Aorta (tissue), 5 donors: ENCODE measurements at regions not wholly inside any gene's neighbourhood (a gene's known extent, or its start where the extent isn't known, plus 50 kb on each side); places are given as distances from the start of the nearest gene placed in this dataset.
A peak's percentile ranks its signal among the peaks of the same experiment; 100 is the strongest.

ENCODE experiments used
- ATAC-seq: fragments of 200-7000 bp; cut with Tn5 transposase; one replicate; pipeline ENCODE4 v1.9.1; 2022; ENCODE audit warnings: moderate library complexity; ENCODE audit not compliant: low FRiP score
- DNase-seq, 2 donors: peaks; one replicate each; pipeline ENCODE4 v3.0.0-alpha.2; 2020
- H3K27ac ChIP-seq, 2 donors: one replicate each; pipeline ENCODE4 v1.5.1; 2013; ENCODE audit warnings: low read length in 2 of 2, mild to moderate bottlenecking in 2 of 2, moderate library complexity in 2 of 2, control low read depth in 1 of 2, inconsistent platforms in 1 of 2, low read depth in 1 of 2
- H3K27me3 ChIP-seq, 2 donors: one replicate each; pipeline ENCODE4 v1.6.1; 2013; ENCODE audit warnings: control low read depth in 1 of 2, low read length in 1 of 2, mild to moderate bottlenecking in 1 of 2, moderate library complexity in 1 of 2; ENCODE audit not compliant: insufficient read depth in 2 of 2, control insufficient read depth in 1 of 2
- H3K36me3 ChIP-seq, 2 donors: one replicate each; pipeline ENCODE4 v1.6.1; 2013; ENCODE audit warnings: control low read depth in 1 of 2, low read length in 1 of 2, mild to moderate bottlenecking in 1 of 2; ENCODE audit not compliant: insufficient read depth in 2 of 2, control insufficient read depth in 1 of 2
- H3K4me1 ChIP-seq, 2 donors: one replicate each; pipeline ENCODE4 v1.6.1; 2013; ENCODE audit warnings: low read length in 2 of 2, control low read depth in 1 of 2, mild to moderate bottlenecking in 1 of 2, moderate library complexity in 1 of 2; ENCODE audit not compliant: insufficient read depth in 2 of 2, control insufficient read depth in 1 of 2
- H3K4me3 ChIP-seq, 2 donors: one replicate each; pipeline ENCODE4 v1.5.1; 2013; ENCODE audit warnings: low read length in 2 of 2, control low read depth in 1 of 2, mild to moderate bottlenecking in 1 of 2
- H3K9me3 ChIP-seq: one replicate; pipeline ENCODE4 v1.6.1; 2013; ENCODE audit warnings: mild to moderate bottlenecking, low read length; ENCODE audit not compliant: control insufficient read depth
- WGBS, 2 donors: extraction: QIAGEN DNeasy Blood & Tissue Kit; methylation state at CpG; one replicate each; pipeline ENCODE4 v1.1.7; 2013; 5-methylcytosine and 5-hydroxymethylcytosine counted together
- intact Hi-C, 2 donors: fragments of 100-400 bp; cut with DNase I; formaldehyde crosslinking; loops; one replicate each; pipeline versions ENCODE4 v1.14.2 to v1.15.0; 2022
- donor health status: healthy with polysubstance abuse.
- donor health status: Bipolar disorder and iron deficiency.
- donor health status: DM: no; HTN: no; CAD: no.
- donor health status: DM: no; HTN: no; CAD: no.
- donor health status: DM: yes; HTN: yes; CAD: no.

DNA sequence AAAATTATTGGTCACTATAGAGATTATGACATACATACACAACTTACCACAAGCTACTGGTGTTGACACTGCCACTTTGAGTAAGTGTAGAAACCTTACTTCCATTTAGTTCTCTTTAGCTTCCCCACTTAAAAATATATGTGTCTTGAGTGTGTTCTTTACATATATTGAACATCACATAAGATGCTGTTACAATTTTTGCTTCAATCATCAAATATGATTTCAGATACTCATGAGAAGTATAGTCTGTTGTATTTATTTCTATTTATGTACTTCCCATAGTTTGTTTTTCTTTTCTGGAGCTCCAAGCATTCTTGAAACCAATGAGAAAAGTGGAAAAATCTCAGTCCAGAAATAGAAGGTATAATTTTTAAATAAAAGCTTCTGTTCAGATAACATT lies 102.7 kb upstream of the SDK1 start:
- ATAC-seq = no peak
- intact Hi-C loops = no loop called here
- no peaks in the 10 kb centered on the region for H3K36me3 ChIP-seq

DNA sequence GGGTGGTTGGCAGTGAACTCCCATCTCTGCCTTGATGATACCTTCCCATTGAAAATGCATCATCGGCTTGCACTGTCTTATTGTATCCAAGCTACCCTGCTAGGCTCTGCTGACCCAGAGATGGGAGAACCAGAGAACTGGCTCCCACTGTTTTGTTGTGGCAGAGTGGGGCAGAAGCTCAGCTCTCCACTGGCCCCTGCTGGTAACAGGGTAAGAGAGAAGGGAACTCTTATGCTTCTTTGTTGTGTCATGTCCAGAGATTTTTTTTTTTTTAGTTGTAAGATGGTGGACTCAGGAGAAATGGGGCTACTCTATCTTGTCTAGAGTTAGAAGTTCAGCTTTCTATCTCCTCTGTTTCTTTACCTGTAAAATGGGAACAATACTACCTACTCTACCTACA lies 100.5 kb upstream of the SDK1 start:
- ATAC-seq (no peak), DNase-seq (no peak)
- Histone ChIP-seq H3K36me3 (no peaks in the 10 kb centered on the region), H3K4me3 (no peak overlapping the region), H3K9me3 (no peaks in the 10 kb centered on the region), H3K4me1 (no peaks in the 10 kb centered on the region), H3K27me3 (no peaks in the 10 kb centered on the region), H3K27ac (no peak overlapping the region)
- intact Hi-C loops = no loop called here
- 99 to 100% methylated on average over 1 of the region's 1 CpG for WGBS, 2 donors

More for the DNA sequence above, 102.7 kb upstream of the SDK1 start:
- no peak overlapping the region for H3K4me3 ChIP-seq
- no peak for DNase-seq
- H3K9me3 ChIP-seq = peaks cover 2% of the 10 kb centered on the region
- H3K4me1 ChIP-seq = no peaks in the 10 kb centered on the region
- no peak overlapping the region for H3K27ac ChIP-seq
- no peaks in the 10 kb centered on the region for H3K27me3 ChIP-seq

DNA sequence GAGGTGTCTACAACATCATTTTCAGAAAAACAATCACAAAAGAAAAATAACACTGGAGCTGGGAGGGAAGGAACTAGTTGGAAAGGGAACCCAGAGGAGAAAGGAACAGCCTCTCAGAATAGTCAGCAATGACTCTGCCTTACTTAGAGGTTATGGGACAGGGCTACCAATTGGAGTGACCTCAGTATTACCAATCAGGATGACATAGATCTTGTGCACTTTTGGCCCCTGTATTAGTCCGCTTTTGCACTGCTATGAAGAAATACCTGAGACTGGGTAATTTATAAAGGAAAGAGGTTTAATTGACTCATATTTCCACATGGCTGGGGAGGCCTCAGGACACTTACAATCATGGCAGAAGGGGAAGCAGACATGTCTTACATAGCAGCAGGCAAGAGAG lies 99.7 kb upstream of the SDK1 start:
- no peak for ATAC-seq
- intact Hi-C loops = no loop called here

DNA sequence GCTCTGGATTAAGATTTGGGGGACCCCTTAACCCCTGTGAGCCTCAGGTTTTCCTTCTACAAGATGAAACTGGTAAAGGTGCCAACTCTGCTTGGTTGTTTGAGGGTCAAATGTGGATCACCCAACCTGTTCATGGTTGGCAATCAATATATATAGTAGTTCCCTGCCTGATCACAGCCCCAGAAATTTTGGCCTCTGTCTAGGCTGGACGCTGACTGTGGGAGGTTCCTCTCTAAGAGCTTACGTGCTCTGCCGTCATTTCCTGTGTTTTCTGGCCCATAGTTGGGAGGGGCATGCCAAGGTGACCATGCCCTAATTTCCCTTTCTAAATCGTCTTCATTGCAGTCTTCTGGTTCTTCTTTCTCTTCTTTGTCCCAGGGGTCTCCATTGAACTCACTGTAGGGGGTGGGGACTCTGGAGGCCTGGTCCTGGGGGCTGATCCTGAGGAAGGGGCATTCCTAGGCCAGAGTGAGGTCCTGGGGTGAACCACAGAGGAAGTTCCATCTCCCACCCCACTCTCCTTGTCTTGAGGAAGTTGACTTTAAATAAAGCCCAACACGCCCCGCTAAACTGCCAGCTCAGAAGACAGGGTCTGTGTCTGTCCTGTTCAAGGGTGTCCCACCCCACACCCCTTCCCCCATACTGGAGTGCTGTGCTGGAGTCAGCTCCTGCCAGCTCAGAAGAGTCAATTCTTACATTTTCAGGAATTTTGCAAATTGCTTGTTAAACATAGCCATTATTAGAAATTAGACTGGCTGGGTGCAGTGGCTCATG lies 98.9 kb upstream of the SDK1 start:
- 48 to 52% methylated on average over 6 of the region's 6 CpGs for WGBS, 2 donors
- no peak overlapping the region for H3K27ac ChIP-seq
- no peak for DNase-seq
- H3K27me3 ChIP-seq = no peaks in the 10 kb centered on the region
- H3K4me3 ChIP-seq = no peak overlapping the region
- intact Hi-C loops = no loop called here
- H3K36me3 ChIP-seq = no peaks in the 10 kb centered on the region
- no peaks in the 10 kb centered on the region for H3K4me1 ChIP-seq
- no peaks in the 10 kb centered on the region for H3K9me3 ChIP-seq
- no peak for ATAC-seq

More for the DNA sequence above, 99.7 kb upstream of the SDK1 start:
- Histone ChIP-seq H3K9me3 (no peaks in the 10 kb centered on the region), H3K27ac (no peak overlapping the region), H3K4me3 (no peak overlapping the region), H3K36me3 (no peaks in the 10 kb centered on the region), H3K27me3 (no peaks in the 10 kb centered on the region), H3K4me1 (no peaks in the 10 kb centered on the region)
- no peak for DNase-seq
- 55 to 94% methylated on average over 1 of the region's 1 CpG for WGBS, 2 donors

- no peaks in the 10 kb centered on the region for H3K4me1 ChIP-seq
- 89% methylated on average over 6 of the region's 6 CpGs for whole genome bisulfite sequencing, 2 donors
- intact Hi-C loops = no loop called here
- H3K9me3 ChIP-seq = no peaks in the 10 kb centered on the region
- no peak overlapping the region for H3K4me3 ChIP-seq
- ATAC-seq (no peak), DNase-seq (no peak)
- H3K27me3 ChIP-seq = no peaks in the 10 kb centered on the region
- no peak overlapping the region for H3K27ac ChIP-seq
- H3K36me3 ChIP-seq = no peaks in the 10 kb centered on the region
These were observed 96.5 kb upstream of the SDK1 start for GRCh38 chr7:3204526-3204925.

DNA sequence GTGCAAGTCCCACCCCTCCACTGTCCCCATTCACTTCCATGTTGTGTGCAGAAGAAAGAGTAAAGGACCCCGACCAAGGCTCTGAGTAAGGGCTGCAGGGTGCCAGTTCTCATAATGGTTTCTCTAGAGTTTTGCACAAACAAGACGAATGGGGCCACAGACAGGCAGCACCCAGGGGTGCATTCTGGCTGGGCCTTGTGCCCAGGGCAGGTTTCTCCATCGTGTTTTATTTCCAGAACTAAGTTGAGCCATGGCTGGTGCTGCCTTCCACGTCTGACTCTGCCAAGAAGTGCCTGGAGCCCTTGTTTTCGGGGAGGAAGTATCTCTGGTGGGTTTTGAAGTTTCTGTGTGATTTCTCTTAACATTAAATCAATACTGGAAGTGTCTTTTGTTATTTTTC lies 95.0 kb upstream of the SDK1 start:
- 58 to 60% methylated on average over 5 of the region's 5 CpGs for WGBS, 2 donors
- Histone ChIP-seq H3K36me3 (no peaks in the 10 kb centered on the region), H3K27me3 (no peaks in the 10 kb centered on the region), H3K9me3 (no peaks in the 10 kb centered on the region), H3K4me3 (no peak overlapping the region), H3K27ac (no peak overlapping the region), H3K4me1 (no peaks in the 10 kb centered on the region)
- peak in 1 of 2 donors; percentile 24 for DNase-seq
- ATAC-seq = no peak
- intact Hi-C loops = no loop called here

- intact Hi-C loops = no loop called here
- H3K27ac ChIP-seq = no peak overlapping the region
- WGBS, 2 donors = 94 to 96% methylated on average over 5 of the region's 5 CpGs
- H3K4me3 ChIP-seq = no peak overlapping the region
- ATAC-seq (no peak), DNase-seq (peak in 1 of 2 donors; percentile 39)
- no peaks in the 10 kb centered on the region for H3K9me3 ChIP-seq
- no peaks in the 10 kb centered on the region for H3K36me3 ChIP-seq
- H3K4me1 ChIP-seq = no peaks in the 10 kb centered on the region
- no peaks in the 10 kb centered on the region for H3K27me3 ChIP-seq
These were observed 94.3 kb upstream of the SDK1 start for GRCh38 chr7:3206771-3207191.

DNA sequence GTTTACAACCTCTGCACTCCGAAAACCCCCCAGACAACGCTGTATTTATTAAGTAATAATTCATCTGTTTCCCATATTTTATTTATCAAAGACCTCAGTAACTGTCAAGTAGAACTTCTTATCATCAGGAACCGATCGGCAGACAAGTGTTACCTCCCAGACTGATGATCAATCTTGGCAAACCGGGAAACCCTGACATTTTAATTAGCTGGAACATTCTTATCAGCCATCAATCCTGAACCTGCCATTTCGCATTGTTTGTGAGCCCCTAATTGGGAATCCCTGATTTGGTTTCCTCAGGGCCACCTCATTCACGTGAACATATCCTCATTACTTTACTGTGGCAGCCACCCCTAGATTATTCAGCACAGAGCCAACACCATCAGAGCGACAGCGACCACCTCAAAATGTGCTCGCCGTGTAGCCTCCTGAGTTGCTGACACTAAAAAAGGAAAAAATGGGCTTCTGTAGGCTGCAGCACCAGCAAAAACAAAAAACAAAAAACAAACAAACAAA lies 93.6 kb upstream of the SDK1 start:
- H3K4me3 ChIP-seq = no peak overlapping the region
- ATAC-seq = no peak
- no peaks in the 10 kb centered on the region for H3K4me1 ChIP-seq
- no peaks in the 10 kb centered on the region for H3K9me3 ChIP-seq
- intact Hi-C loops = no loop called here
- H3K36me3 ChIP-seq = no peaks in the 10 kb centered on the region
- WGBS, 2 donors = 85 to 90% methylated on average over 11 of the region's 11 CpGs
- peak in 1 of 2 donors; percentile 20 for DNase-seq
- H3K27ac ChIP-seq = no peak overlapping the region
- H3K27me3 ChIP-seq = no peaks in the 10 kb centered on the region

- H3K9me3 ChIP-seq = no peaks in the 10 kb centered on the region
- H3K36me3 ChIP-seq = no peaks in the 10 kb centered on the region
- 90 to 100% methylated on average over 2 of the region's 2 CpGs for WGBS, 2 donors
- DNase-seq = peak in 1 of 2 donors; percentile 58
- intact Hi-C loops = loop anchor here in 1 of 2 donors (10.0 kb wide), 1 partner anchor 146 kb away; no protein-coding TSS in a partner anchor
- no peak overlapping the region for H3K4me3 ChIP-seq
- no peak for ATAC-seq
- no peak overlapping the region for H3K27ac ChIP-seq
- H3K4me1 ChIP-seq = no peaks in the 10 kb centered on the region
- H3K27me3 ChIP-seq = no peaks in the 10 kb centered on the region
These were observed 90.5 kb upstream of the SDK1 start for GRCh38 chr7:3210531-3210930.
